ENCODE measurements at regions not wholly inside any gene's neighbourhood (a gene's known extent, or its start where the extent isn't known, plus 50 kb on each side); places are given as distances from the start of the nearest gene placed in this dataset.

- TF ChIP-seq REST (IDR thresholded peaks at IDR 0.05; ENCODE audit: insufficient read depth in 1 of 2, low read depth in 2 of 2, low read length in 2 of 2): no peak
- no peak for TF ChIP-seq TAF1 (IDR thresholded peaks at IDR 0.05; ENCODE audit: borderline replicate concordance, insufficient read depth, low read length)
- no peak for TF ChIP-seq SIN3A (IDR thresholded peaks at IDR 0.05; ENCODE audit: borderline replicate concordance, insufficient read depth, low read length)
- no peak for TF ChIP-seq POLR2AphosphoS5 (IDR thresholded peaks at IDR 0.05; ENCODE audit: low read depth, low read length)
- no peak for TF ChIP-seq FOXP2 (optimal IDR thresholded peaks at IDR 0.05; ENCODE audit: borderline replicate concordance, extremely low read depth, extremely low read length, insufficient read depth)
These were observed 485.7 kb downstream of the MN1 start for GRCh38 chr22:27315833-27316232.

- TF ChIP-seq SIN3A (IDR thresholded peaks at IDR 0.05; ENCODE audit: borderline replicate concordance, insufficient read depth, low read length): no peak
- TF ChIP-seq POLR2AphosphoS5 (IDR thresholded peaks at IDR 0.05; ENCODE audit: low read depth, low read length): no peak
- TF ChIP-seq REST (IDR thresholded peaks at IDR 0.05; ENCODE audit: insufficient read depth in 1 of 2, low read depth in 2 of 2, low read length in 2 of 2): no peak
- TF ChIP-seq FOXP2 (optimal IDR thresholded peaks at IDR 0.05; ENCODE audit: borderline replicate concordance, extremely low read depth, extremely low read length, insufficient read depth): no peak
- TF ChIP-seq TAF1 (IDR thresholded peaks at IDR 0.05; ENCODE audit: borderline replicate concordance, insufficient read depth, low read length): no peak
These were observed 484.5 kb downstream of the MN1 start for GRCh38 chr22:27317096-27317495.

- TF ChIP-seq FOXP2 (optimal IDR thresholded peaks at IDR 0.05; ENCODE audit: borderline replicate concordance, extremely low read depth, extremely low read length, insufficient read depth) (no peak), SIN3A (IDR thresholded peaks at IDR 0.05; ENCODE audit: borderline replicate concordance, insufficient read depth, low read length) (no peak)
These were observed 483.6 kb downstream of the MN1 start for GRCh38 chr22:27317971-27318428.

GRCh38 chr22:27318516-27318915, 483.0 kb downstream of the MN1 start:
- TF ChIP-seq FOXP2 (optimal IDR thresholded peaks at IDR 0.05; ENCODE audit: borderline replicate concordance, extremely low read depth, extremely low read length, insufficient read depth) (no peak), POLR2AphosphoS5 (IDR thresholded peaks at IDR 0.05; ENCODE audit: low read depth, low read length) (no peak), REST (IDR thresholded peaks at IDR 0.05; ENCODE audit: insufficient read depth in 1 of 2, low read depth in 2 of 2, low read length in 2 of 2) (no peak), TAF1 (IDR thresholded peaks at IDR 0.05; ENCODE audit: borderline replicate concordance, insufficient read depth, low read length) (no peak), SIN3A (IDR thresholded peaks at IDR 0.05; ENCODE audit: borderline replicate concordance, insufficient read depth, low read length) (no peak)

GRCh38 chr22:27323661-27324060, 477.9 kb downstream of the MN1 start:
- TF ChIP-seq REST (IDR thresholded peaks at IDR 0.05; ENCODE audit: insufficient read depth in 1 of 2, low read depth in 2 of 2, low read length in 2 of 2) (no peak), SIN3A (IDR thresholded peaks at IDR 0.05; ENCODE audit: borderline replicate concordance, insufficient read depth, low read length) (no peak), POLR2AphosphoS5 (IDR thresholded peaks at IDR 0.05; ENCODE audit: low read depth, low read length) (no peak), FOXP2 (optimal IDR thresholded peaks at IDR 0.05; ENCODE audit: borderline replicate concordance, extremely low read depth, extremely low read length, insufficient read depth) (no peak), TAF1 (IDR thresholded peaks at IDR 0.05; ENCODE audit: borderline replicate concordance, insufficient read depth, low read length) (no peak)

All from PFSK-1 (cell line).